ENCODE measurements at regions not wholly inside any gene's neighbourhood (a gene's known extent, or its start where the extent isn't known, plus 50 kb on each side); places are given as distances from the start of the nearest gene placed in this dataset.

DNA sequence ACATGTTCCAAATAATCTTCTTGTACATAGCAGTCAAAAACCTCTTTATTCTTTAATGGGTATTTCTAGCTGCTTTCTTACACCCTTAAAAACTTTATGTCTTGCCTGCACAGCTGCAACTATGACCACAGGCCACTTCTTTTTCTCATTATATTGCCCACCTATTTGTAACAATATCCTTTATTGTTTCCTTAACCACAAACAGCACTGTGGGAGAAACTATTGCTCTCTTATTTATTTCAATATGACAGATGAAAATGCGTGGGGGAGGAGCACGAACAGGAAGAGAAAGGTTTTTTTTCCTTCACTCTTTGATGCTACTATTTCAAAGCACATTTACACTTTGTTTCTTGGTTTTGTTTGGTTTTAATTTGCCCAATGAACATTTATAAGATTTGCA lies 253.5 kb downstream of the GJA1 start:
- TF ChIP-seq SP1 (IDR thresholded peaks at IDR 0.05) (no peak), FOXA1 (IDR thresholded peaks at IDR 0.05) (no peak), RXRA (IDR thresholded peaks at IDR 0.05) (no peak), RAD21 (IDR thresholded peaks at IDR 0.05) (no peak)
- TF ChIP-seq, protein P1, sequence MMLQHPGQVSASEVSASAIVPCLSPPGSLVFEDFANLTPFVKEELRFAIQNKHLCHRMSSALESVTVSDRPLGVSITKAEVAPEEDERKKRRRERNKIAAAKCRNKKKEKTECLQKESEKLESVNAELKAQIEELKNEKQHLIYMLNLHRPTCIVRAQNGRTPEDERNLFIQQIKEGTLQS (IDR thresholded peaks at IDR 0.05) = no peak
- TF ChIP-seq, protein P2, sequence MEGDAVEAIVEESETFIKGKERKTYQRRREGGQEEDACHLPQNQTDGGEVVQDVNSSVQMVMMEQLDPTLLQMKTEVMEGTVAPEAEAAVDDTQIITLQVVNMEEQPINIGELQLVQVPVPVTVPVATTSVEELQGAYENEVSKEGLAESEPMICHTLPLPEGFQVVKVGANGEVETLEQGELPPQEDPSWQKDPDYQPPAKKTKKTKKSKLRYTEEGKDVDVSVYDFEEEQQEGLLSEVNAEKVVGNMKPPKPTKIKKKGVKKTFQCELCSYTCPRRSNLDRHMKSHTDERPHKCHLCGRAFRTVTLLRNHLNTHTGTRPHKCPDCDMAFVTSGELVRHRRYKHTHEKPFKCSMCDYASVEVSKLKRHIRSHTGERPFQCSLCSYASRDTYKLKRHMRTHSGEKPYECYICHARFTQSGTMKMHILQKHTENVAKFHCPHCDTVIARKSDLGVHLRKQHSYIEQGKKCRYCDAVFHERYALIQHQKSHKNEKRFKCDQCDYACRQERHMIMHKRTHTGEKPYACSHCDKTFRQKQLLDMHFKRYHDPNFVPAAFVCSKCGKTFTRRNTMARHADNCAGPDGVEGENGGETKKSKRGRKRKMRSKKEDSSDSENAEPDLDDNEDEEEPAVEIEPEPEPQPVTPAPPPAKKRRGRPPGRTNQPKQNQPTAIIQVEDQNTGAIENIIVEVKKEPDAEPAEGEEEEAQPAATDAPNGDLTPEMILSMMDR (IDR thresholded peaks at IDR 0.05; ENCODE audit: low read depth, low read length, missing input control) = no peak

All from liver (tissue), 3 donors.